Activated CD4-positive, alpha-beta T cell treated with anti-CD3 and anti-CD28 coated beads, Interleukin-2, amount 50 U/mL, for 48 hours (primary cell): ENCODE measurements at regions not wholly inside any gene's neighbourhood (a gene's known extent, or its start where the extent isn't known, plus 50 kb on each side); places are given as distances from the start of the nearest gene placed in this dataset.

Experiments used
- DNase-seq, 2 experiments: peaks; one replicate each; pipeline ENCODE4 v3.0.0-alpha.2; 2020

DNA sequence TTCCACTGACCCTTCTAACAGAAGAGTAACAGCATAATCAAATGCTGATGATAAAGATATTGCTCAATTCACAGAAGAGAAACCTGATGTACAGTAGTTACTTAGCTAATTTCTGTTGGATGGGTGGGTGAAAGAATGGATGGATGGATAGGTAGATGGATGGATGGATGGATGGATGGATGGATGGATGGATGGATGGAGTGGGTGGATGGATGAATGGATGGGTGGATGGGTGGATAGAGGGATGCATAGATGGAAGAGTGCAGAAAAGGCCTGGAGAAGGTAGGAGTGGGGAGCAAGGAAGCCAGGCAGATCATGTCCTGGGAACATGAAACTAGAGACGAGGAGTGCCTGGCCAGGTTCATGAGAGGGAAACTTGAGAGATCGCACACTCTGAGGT, 520.9 kb downstream of the BCL11B start:
- DNase-seq, result no peak

DNA sequence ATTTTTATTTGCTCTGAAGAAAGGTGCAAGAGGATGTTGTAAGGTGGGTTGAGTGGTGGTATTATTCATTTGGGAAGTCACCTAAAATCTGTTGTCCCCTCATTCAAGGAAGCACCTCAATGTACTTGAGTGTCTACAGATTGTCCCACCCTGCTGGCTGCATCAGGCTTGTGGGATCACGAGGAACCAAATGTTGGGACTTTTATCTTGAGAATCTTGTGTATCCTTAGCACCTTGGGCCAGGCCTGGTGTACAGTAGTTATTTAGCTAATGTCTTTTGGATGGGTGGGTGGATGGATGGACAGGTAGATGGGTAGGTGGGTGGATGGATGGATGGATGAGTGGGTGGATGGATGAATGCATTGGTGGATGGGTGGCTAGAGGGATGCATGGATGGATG, 519.3 kb downstream of the BCL11B start:
- no peak for DNase-seq

DNA sequence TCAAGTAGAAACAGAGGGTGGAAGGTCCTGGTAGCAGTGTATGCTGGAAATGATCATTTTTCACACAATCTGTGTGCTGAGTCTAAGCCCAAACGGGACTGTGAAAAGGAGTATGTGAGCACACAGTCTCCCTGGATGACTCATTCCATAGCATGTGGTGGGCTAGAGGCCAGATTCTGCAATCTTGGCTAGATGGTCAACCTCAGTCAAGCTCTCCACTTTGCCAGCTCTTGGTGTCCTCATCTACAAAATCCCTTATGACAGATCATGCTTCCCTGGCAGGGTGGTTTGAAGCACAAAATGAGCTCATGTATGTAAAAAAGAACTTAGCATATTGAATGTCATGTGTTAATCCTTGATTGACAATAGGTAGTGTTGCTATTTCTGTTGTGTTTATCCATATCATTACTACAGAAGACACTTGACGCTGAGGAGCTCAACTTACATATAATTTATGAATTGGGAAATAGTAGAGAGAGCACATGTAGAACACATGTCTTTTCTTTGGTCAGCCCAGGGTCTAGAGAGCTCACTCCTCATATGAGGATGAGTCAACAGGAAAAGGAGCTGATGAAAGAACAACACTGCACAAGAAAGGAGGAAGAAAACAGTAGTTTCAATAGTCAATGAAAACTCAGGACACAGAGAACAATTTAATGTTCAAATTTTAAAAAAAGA, 517.5 kb downstream of the BCL11B start:
- DNase-seq, result no peak

DNA sequence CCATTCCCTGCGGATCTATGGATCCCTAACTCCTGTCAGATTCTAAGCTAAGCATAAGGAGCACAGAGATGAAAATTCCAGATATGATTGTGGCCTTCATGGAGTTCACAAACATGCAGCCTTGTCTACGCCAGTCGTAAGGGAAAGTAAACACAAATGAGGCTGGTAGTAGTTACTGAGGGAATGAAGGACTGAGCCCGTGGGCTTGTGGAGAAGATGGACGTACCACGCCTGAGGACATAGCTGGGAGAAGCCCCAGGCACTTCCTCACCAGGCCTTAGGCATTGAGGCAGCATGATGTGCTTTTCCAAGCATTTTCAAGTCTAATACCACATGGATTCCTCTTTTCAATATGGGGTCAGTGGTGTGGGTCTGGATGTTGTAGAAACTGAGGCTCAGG, 515.2 kb downstream of the BCL11B start:
- no peak for DNase-seq

DNA sequence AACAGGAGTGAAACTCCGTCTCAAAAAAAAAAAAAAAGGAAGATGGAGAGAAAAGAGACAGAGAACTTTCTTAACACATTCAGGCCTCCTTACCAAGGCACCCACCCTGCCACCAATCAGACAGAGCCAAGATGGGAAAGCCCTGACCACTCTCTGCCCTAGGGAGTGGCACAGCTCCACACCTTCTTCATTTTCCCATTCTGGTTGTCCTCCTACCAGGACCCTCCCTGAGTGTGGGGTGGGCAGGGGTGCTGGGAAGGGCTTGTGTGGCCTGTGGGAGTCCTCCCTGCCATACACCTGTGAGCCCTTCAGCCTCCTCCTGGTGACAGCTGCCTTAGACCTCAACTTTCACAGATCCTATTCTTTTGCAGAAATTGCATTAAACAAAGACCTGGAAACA, 513.6 kb downstream of the BCL11B start:
- DNase-seq, result no peak

DNA sequence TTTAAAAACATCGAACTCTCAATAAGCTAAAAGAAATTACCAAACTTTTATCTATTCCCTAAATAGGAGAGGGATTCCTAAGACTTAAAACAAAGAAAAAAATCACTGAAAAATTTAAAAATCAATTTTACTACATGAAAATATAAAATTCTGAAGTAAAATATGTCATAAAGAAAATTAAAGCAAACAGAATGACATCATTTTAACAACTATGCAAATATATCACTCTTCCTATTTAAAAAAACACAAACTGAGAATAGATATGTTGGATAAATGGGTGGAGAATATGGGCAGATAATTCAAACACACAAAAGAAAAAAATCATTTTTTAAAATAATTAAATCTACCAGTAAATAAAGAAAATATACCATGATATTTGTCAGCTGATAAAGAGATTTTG, 510.0 kb downstream of the BCL11B start:
- DNase-seq, result no peak

DNA sequence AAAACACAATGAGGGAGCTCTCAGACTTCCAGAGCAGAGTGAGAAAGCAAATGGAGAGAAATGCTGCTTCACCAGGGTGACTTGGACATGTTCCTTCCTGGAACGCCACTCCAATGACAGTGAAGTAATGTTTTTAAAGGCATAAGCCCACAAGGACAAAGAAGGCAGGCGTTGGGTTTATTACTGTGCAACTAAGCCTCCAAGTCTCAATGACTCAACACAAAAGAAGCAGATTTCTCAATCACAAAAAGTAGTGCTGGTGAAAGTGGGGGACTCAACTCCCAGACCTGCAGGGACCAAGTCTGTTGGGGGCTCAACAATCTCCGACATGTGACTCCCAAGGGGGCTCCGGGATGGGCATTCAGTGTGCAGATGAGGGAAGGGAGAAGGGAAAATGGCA, 505.2 kb downstream of the BCL11B start:
- DNase-seq, result no peak

DNA sequence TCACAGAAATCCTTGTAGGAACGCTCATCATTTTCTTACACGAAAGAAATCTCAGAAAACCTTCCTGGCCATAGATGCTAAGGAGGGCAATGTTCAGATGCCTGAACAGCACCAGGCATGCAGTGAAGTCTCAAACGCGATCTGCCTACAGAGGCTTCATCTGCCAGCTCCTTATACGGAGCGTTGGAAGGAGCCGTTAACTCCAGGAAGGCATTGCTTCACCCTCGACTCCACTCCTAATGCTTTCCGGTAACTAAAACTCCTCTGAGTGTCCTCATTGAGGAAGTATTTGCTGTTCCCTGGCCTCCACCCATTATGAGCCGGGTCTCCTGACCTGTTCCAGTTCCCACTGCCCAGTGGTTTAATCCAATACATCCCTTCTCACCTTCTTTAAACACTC, 502.7 kb downstream of the BCL11B start:
- no peak for DNase-seq

DNA sequence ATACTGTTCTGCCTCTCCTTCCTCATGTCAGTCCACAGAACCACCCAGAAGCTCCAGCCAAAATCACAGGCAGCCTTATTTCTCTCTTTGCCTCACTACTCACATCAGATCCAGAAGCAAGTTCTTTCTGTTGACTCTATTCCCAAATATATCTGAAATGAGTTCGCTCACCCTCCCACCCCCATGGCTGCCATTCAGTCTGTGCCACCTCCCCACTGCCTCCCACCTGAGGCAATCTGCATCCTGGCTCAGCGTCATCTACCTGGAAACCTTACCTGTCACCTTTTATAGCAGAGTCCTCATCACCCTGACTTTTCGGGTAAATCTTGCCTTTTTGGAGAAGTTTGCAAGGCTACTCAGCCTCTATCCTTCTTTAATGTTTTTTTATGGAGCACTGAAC, 501.8 kb downstream of the BCL11B start:
- no peak for DNase-seq

DNA sequence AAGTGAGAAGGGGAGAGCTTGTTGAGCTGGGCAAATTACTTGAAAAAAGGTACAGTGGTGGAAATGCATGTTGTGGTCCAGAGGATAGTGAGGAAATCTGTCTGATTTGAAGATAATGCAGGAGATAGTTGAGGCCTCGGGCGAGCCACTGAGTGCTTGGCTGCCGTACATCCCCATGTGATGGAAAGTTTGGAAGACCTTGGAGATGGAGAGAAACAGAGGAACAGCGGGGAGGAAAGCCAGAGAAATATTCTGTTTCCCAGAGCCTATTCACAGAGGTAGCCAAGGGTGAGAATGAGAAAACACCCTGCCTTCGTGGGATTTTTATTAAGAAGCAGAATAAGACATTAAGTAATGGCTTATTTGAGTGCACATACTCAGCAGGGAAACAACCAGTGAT, 498.2 kb downstream of the BCL11B start:
- no peak for DNase-seq

DNA sequence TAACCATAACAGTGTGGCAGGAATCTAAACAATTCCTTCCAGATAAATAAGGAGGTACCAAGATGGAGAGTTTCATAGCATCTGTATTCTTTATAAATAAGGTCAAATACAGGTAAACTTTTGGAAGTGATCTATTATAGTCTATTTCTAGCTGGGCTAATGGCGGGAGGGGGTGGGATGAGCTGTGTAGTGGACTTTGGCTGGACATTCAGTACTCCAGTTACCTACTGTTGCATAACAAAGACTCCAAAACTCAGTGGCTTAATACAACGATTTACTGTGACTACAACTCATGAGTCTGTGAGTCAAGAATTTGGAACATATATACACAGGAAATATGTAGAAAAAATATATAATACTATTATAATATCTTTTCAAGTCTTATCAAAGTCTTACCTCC, 496.1 kb downstream of the BCL11B start:
- DNase-seq, result no peak

DNA sequence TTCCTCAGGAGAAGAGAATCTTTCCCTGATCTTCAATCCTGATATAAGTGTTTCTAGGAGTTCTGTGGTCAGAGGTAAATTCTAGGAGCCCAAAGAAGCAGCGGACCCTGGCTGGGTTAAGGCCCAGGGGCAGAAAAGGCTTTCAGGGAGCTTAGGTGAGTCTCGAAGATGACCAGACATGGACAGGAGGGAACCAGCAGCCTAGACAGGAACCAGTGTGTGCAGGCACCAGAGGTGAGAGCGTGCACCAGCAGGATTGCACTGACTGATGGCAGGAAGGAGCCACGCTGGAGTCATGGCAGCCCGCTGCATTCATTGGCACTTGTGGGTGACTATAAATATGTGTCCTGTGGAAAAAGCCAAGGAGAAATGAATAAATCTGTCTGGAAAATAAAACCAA, 489.9 kb downstream of the BCL11B start:
- no peak for DNase-seq

DNA sequence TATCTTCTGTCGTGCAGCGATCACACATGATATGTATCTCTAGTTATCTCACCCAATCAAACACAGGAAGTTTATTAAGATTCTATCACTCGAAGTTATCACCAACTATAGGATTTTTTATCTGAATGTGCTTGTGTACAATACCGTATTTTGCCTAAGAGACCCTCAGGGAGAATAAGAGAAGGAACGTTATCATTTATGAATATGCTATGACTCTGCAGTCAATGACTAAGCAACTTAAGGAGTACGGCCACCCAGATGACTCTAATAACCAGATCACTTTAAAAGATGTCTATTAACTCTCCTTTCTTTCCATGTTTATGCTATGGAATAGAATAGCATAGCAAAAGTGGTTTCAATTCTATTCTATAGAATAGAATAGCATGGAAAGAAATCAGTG, 486.4 kb downstream of the BCL11B start:
- no peak for DNase-seq

DNA sequence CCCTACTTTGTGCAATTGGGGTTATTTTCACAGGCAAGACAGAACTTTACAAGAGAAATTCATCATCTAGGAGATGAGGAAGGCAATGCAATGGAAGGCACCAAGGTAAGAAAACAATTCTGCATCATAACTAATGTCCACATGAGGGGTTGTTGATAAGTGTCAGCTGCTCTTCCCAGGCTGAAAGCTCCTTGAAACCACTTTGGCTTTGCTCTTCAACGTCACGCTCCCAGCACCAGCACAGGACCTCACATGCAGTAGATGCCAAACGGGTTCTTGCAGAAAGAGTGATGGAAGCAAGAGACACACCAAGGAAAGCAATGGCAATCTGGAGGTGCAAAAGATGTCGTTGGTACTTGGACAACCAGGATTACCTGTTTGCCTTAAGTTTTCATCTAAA, 485.5 kb downstream of the BCL11B start:
- DNase-seq, result no peak

DNA sequence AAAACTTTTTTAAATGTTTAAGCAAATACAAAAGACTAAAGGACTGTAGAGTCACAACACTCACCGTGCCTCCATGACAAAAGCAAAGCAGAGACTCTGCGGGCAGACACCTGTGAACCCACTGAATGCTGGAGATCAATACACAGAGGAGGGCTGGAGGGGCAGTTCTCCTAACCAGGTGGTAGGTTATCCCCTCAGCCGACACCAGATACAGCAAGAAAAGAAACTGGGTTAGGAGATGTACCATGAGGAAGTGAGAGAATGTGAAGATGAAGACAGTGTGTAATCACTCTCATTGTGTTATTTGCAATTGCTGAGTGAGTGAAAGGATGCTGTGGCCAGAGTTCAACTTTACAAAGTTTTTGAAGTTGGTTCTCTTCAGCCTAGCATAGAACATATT, 480.3 kb downstream of the BCL11B start:
- no peak for DNase-seq

DNA sequence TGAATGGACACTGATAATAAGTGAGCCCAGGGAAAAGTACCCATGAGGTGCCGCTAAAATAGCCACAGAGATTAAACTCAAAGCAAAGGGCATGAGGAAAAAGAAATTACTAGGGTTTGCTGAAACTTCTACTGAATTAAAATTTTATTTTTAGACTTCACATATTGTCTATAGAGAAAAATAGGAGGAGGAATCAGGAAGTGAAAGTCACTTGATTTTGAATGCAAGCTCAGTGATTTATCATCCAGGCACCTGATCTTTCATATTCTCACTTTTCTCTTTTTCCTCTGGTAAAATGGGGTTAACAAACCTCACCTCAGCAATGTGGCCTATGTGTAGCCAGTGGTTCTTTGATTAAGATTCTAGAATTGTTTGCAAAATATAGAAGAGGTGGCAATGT, 479.8 kb downstream of the BCL11B start:
- no peak for DNase-seq

DNA sequence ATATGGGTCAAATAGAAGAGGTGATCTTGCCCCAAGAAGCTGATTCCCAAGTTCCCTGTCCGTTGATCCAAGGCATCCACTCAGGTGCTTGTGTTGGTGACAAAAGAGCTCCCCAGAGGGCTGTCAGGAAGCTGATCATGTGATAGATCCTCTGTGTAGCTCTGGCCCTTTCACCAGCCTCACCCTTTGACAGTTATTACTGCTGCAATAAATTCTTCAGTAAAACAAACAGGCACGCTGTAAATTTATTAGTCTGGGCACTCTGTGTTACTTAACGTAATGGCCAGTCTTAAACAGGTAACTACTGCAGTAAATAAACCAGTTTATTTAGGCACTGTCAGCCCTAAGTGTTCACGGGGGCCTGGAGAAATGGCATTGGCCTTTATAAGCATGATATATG, 473.9 kb downstream of the BCL11B start:
- DNase-seq, result no peak

DNA sequence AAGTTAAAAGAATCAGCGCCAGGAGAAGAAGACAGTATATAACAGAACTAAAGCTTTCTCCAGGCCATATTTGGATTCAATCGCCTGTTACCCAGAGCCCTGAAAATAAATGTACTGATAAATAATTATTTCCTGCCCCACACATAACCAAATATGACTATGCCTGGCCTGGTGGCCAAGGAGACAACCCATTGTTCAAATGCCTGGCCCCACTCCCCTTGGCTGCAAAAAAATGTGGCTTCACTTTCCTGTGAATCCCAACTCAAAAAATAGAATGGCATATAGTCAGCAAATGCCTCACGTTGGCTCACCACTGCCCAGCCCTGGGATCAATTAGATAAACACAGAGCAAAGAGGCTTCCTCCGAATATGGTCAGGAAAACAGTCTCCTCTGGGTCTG, 472.1 kb downstream of the BCL11B start:
- no peak for DNase-seq

DNA sequence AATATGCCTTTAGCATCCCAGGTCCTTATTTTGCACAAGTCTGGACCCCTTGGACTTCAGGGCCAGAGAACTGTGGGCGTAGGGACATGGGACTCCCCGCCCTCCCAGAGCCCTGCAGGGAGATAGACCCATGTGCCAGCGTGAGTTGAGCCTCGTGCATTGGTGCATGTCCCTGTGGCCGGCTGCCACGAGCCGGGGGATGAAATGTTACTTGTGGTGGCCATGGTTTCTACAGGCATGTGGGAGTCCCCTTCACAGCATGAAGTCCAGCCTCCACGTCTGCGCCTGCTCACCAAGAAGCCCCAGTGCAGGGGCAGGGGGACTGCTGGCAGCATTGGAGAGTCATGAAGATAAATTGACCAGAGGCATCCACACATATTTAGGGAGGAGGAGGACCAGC, 470.0 kb downstream of the BCL11B start:
- no peak for DNase-seq

DNA sequence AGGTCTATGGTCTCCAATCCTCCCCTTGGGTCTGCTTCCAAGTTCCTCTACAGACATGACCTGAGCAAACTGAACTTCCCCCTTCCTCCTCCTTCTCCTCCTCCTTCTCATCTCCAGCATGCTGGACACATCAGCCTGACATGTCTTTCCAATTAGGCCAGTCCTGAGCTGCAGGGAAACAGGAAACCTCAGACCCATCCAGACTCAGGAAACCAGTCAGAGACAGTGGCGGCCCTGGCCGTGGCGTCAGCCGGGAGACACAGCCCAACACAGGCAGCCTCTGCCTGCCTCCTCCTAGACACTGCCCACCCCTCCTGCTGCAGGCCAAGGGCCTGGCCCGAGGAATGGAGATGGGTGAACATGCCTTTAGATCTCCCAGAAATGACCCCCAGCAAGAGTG, 468.8 kb downstream of the BCL11B start:
- DNase-seq, result no peak

DNA sequence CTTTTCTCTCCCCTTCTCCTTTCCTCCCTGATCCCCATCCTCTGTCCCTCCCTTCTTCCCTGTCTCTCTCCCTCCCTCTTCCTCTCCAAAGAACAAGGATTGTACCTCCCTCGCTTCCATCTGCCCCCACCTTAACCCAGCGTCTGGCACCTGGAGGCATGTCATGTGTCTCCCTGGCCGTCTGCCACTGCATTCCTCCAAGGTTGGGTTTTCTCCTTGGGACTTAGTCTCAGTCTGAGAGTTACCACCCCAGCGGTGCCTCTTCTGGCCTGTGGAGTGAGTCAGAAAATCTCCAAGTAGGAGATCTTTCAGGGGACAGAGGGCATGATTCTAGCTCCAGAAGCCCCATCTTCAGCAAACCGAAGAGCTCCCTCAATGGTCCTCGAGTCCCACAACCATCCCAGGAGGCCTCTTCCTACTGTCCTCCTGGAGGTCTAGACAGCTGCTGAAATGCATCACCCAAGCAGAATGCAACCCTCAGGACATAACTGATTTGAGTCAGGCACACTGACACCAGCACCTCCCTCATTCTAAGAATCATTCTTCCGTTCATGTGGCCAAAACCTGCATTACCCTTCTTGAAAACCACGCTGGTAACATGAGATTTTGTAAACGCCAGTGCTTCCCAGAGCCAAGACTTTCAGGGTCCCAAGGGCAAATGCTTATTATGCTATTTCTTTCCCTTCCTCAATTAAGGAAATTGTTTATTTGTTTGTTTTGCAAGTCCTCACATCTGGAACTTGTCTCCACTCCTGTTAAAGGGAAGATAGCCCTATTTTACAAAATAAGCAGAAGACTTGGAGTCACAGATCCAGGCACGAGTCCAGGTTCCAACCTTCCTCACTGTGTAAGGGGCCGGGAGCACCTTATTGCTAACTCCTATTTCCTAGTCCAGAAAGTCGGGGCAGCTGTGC, 463.2 kb downstream of the BCL11B start:
- DNase-seq, result no peak

DNA sequence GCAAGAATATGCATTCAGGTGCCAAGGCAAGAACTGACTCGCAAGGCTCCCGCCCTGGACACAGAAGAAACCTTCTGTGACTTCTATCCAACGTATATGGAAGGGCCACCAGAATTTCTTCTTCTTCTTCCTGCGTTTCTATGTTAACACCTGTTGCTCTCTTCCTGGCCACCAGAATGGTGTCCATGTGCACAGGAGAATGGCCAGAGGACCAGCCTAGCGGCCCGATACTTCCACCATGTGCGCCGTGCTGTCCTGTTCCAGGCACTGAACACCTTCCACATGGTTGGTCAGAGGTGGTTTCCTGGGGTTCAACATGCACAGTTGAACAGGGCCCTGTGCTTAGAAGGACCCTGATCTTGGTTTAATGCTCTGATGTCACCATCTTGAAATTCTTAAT, 455.8 kb downstream of the BCL11B start:
- DNase-seq, result no peak

DNA sequence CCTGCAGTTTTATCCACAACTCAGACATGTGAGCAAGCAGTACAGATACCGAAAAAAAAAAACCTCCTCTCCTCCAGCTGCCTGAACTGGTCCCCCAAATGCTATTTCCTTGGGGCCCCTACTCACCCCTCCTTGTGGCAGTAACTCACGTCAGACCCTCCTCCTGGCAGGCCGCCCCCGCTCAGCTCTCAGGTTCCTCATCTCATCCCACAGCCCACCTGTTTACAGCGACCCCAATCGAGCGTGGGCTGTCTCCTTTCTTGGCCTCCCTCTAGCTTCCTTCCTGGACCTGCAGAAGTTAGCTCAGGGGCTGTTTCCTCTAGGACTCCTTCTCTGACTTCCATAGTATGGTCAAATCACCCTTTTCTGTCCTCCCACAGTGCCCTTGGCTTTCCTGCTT, 455.3 kb downstream of the BCL11B start:
- DNase-seq, result no peak

DNA sequence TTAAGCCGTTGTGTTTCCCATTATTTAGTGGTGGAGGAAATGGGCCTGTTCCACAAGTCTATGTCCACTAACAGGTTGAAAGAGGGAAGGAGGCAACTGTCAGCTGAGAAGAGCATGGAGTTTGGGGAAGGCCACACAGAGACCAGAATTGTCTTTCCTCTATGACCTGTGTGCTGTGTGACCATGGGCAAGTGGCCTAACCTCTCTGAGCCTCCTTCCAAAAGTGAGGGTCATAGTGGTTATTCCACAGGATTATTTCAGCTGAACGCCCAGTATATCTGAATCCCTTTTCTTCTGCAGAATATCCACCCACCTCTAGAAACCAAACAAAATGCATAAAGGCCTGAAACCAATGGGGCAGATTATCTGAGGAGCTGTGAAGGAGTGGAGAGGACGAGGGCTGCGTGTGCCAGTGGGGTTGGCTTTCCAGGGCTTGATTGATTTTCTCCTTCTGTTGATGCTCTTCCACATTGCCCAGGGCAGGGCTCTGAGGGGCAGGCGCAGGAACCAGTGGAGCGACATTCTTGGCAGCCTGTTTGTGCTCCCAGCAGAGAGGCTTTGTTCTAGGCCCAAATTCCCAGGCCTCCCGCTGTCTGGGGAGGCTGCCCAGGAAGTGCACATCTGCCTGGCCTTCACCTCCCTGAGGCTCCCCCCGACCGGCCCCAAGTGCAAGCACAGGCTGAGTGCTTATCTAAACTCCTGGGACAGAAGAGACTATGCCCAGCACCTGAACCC, 452.7 kb downstream of the BCL11B start:
- no peak for DNase-seq
